ENCODE measurements at regions not wholly inside any gene's neighbourhood (a gene's known extent, or its start where the extent isn't known, plus 50 kb on each side); places are given as distances from the start of the nearest gene placed in this dataset.

DNA sequence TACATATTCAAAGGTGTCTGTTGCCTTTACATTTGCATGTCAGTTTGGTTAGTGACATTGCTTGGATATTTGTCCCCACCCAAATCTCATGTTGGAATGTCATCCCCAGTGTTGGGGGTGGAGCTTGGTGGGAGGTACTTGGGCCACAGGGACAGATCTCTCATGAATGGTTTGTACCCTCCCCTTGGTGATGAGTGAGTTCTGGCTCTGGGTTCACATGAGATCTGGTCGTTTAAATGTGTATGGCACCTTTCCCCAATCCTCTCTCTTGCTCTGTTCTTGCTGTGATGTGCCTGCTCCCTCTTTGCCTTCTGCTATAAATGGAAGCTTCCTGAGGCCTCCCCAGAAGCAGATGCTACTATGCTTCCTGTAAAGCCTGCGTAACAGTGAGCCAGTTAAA is 207.9 kb upstream of the DIO3 start:
- Histone ChIP-seq H3K36me3 (ENCODE audit: insufficient read depth, low read length, poor library complexity, severe bottlenecking) (no peaks in the 10 kb centered on the region), H3K4me3 (ENCODE audit: low read depth, low read length, poor library complexity, severe bottlenecking) (no peak overlapping the region), H3K27me3 (replicated peaks; ENCODE audit: insufficient read depth, low read depth, low read length, poor library complexity) (no peaks in the 10 kb centered on the region), H3K4me1 (ENCODE audit: insufficient read depth, low read length, poor library complexity, severe bottlenecking) (no peaks in the 10 kb centered on the region), H3K27ac (ENCODE audit: low read depth, low read length, poor library complexity, severe bottlenecking) (no peak overlapping the region), H3K9me3 (ENCODE audit: low read depth, low read length, poor library complexity, severe bottlenecking) (no peaks in the 10 kb centered on the region)
- DNase-seq (ENCODE audit: low spot score): no peak
- BruUV-seq (replicated peaks): no TSS peak
- TF ChIP-seq, protein P1, sequence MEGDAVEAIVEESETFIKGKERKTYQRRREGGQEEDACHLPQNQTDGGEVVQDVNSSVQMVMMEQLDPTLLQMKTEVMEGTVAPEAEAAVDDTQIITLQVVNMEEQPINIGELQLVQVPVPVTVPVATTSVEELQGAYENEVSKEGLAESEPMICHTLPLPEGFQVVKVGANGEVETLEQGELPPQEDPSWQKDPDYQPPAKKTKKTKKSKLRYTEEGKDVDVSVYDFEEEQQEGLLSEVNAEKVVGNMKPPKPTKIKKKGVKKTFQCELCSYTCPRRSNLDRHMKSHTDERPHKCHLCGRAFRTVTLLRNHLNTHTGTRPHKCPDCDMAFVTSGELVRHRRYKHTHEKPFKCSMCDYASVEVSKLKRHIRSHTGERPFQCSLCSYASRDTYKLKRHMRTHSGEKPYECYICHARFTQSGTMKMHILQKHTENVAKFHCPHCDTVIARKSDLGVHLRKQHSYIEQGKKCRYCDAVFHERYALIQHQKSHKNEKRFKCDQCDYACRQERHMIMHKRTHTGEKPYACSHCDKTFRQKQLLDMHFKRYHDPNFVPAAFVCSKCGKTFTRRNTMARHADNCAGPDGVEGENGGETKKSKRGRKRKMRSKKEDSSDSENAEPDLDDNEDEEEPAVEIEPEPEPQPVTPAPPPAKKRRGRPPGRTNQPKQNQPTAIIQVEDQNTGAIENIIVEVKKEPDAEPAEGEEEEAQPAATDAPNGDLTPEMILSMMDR (conservative IDR thresholded peaks at IDR 0.05; ENCODE audit: low read depth, low read length): no peak
- no peak for TF ChIP-seq EZH2 (IDR thresholded peaks at IDR 0.05; ENCODE audit: borderline replicate concordance, low read depth, low read length, poor library complexity, severe bottlenecking)
- CTCF ChIA-PET: no interaction called here
- intact Hi-C loops (cut with micrococcal nuclease; ENCODE audit: unreplicated experiment): no loop called here
- POLR2A ChIA-PET (ENCODE audit: low non-redundant PET): no interaction called here

DNA sequence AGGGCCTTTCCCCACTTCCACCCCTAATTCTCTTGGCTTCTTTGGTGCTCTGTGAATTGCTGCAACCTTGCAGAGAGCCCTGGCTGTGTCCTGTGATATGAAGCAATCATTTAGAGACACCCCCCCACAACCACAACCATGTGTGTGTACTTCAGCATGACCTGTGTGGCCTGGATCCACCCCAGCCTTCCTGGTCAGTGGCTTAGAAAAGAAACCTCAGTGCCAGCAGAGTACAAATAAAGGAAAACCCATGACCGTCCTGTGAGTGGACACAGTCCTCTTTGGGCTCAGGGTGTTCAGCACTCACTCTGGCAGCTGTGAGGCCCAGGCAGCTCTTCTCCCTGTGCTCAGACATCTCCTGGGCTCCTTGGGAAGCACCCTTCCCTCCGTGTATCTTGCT is 206.6 kb upstream of the DIO3 start:
- ChIA-PET CTCF (no interaction called here), POLR2A (ENCODE audit: low non-redundant PET) (no interaction called here)
- no peak for DNase-seq (ENCODE audit: low spot score)
- intact Hi-C loops (cut with micrococcal nuclease; ENCODE audit: unreplicated experiment): no loop called here
- Histone ChIP-seq H3K4me3 (ENCODE audit: low read depth, low read length, poor library complexity, severe bottlenecking) (no peak overlapping the region), H3K36me3 (ENCODE audit: insufficient read depth, low read length, poor library complexity, severe bottlenecking) (no peaks in the 10 kb centered on the region), H3K9me3 (ENCODE audit: low read depth, low read length, poor library complexity, severe bottlenecking) (no peaks in the 10 kb centered on the region), H3K27ac (ENCODE audit: low read depth, low read length, poor library complexity, severe bottlenecking) (no peak overlapping the region), H3K4me1 (ENCODE audit: insufficient read depth, low read length, poor library complexity, severe bottlenecking) (no peaks in the 10 kb centered on the region), H3K27me3 (replicated peaks; ENCODE audit: insufficient read depth, low read depth, low read length, poor library complexity) (no peaks in the 10 kb centered on the region)
- no TSS peak for BruUV-seq (replicated peaks)
- no peak for TF ChIP-seq EZH2 (IDR thresholded peaks at IDR 0.05; ENCODE audit: borderline replicate concordance, low read depth, low read length, poor library complexity, severe bottlenecking)
- TF ChIP-seq, protein P1 (conservative IDR thresholded peaks at IDR 0.05; ENCODE audit: low read depth, low read length): no peak

DNA sequence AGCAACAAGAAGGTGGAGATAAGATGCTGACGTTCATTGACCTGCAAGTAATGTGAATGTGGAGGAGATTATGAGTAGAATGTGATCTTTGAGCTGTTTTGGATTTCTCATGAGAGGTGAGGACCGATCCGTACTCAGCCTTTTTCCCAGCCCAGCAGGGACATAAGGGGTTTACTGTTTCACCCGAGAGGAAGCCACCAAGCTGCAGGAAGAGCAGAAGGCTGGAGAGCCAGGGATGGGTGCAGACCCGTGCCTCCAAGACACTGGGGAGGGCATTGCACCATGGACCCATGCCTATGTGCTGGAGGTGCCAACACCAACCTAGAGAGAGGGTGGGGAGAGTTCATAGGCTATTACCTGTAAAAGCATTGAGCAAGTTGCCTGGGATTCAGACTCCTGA is 206.0 kb upstream of the DIO3 start:
- H3K27ac ChIP-seq (ENCODE audit: low read depth, low read length, poor library complexity, severe bottlenecking): no peak overlapping the region
- intact Hi-C loops (cut with micrococcal nuclease; ENCODE audit: unreplicated experiment): no loop called here
- no peaks in the 10 kb centered on the region for H3K27me3 ChIP-seq (replicated peaks; ENCODE audit: insufficient read depth, low read depth, low read length, poor library complexity)
- H3K4me1 ChIP-seq (ENCODE audit: insufficient read depth, low read length, poor library complexity, severe bottlenecking): no peaks in the 10 kb centered on the region
- ChIA-PET CTCF (no interaction called here), POLR2A (ENCODE audit: low non-redundant PET) (no interaction called here)
- no TSS peak for BruUV-seq (replicated peaks)
- H3K36me3 ChIP-seq (ENCODE audit: insufficient read depth, low read length, poor library complexity, severe bottlenecking): no peaks in the 10 kb centered on the region
- no peak for DNase-seq (ENCODE audit: low spot score)
- no peak overlapping the region for H3K4me3 ChIP-seq (ENCODE audit: low read depth, low read length, poor library complexity, severe bottlenecking)
- H3K9me3 ChIP-seq (ENCODE audit: low read depth, low read length, poor library complexity, severe bottlenecking): no peaks in the 10 kb centered on the region
- TF ChIP-seq, protein P1 (conservative IDR thresholded peaks at IDR 0.05; ENCODE audit: low read depth, low read length): no peak
- TF ChIP-seq EZH2 (IDR thresholded peaks at IDR 0.05; ENCODE audit: borderline replicate concordance, low read depth, low read length, poor library complexity, severe bottlenecking): no peak

Data from A673 (cell line).